CD4-positive, alpha-beta T cell treated with Interleukin-4 for 4 hours (primary cell): ENCODE measurements at regions not wholly inside any gene's neighbourhood (a gene's known extent, or its start where the extent isn't known, plus 50 kb on each side); places are given as distances from the start of the nearest gene placed in this dataset.

Experiments
- DNase-seq: peaks from one replicate; pipeline ENCODE4 v3.0.0-alpha.2; 2020

DNA sequence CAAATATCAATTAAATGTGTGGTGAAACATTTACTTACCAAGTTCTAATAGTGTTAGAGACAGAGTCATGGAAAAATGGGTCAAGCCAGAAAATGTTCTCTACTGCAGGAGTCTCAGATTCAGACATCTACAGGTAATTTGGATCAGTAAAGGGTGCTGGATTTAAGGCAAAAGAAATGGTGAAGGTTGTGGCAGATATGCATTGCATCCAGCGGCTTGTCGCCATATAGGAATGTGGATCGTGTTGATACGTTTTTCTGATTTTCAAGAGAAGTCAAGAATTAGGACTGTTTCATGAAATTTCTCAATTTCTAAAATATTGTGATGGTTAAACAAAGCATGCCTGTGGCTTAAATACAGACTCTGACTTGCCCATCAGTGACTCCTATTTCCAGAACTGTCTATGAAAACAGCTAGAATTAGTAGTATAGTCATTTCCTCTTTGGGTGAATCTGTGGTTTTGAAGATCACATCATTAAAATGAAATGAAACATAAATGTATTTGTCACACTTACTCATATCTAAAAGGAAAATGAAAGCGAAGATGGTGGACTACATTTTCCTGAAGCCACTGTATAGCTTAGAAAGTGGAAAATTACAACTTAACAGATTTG lies 110.1 kb upstream of the VEGFC start:
- DNase-seq, result no peak

DNA sequence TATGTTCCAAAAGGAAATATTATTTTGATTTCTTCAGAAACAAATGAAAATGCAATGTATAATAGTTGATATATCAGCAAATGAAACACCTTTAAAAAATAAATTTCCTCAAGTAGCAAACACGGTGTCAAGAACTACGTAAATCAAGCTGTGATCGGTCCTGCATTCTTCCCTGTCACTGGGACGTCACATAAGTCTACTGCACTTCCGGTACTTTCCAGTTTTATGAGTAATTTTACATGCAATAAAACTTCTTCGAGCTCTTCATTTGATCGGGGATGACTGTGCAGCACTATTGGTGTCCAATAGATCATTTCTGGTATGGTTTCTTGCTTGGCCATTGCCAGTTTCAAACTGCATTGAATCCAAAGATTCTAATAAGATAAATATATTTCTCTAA lies 114.0 kb upstream of the VEGFC start:
- DNase-seq, result no peak

- no peak for DNase-seq
These were observed 117.9 kb upstream of the VEGFC start for GRCh38 chr4:176910646-176911045.

- no peak for DNase-seq
These were observed 126.9 kb upstream of the VEGFC start for GRCh38 chr4:176919631-176920030.

GRCh38 chr4:176920694-176921093 lies 128.0 kb upstream of the VEGFC start:
- no peak for DNase-seq

DNA sequence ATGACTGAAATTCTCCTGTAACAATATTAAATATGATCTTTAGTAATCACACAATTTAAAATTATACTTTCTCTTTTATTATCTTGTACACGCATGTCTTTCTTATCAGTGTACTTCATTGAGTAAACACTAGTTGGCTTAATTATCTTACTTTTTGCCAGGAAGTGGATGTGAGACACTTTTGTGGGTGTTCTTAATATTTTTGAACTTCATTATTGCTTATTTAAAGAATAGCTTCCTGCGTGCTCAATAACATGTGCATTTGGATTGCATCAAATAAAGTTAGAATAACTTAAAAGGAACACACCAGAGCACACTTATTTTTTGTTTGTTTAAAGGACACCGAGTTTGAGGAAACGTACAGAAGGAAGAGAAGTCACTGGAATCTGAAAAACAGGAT lies 128.5 kb upstream of the VEGFC start:
- DNase-seq, result no peak

DNA sequence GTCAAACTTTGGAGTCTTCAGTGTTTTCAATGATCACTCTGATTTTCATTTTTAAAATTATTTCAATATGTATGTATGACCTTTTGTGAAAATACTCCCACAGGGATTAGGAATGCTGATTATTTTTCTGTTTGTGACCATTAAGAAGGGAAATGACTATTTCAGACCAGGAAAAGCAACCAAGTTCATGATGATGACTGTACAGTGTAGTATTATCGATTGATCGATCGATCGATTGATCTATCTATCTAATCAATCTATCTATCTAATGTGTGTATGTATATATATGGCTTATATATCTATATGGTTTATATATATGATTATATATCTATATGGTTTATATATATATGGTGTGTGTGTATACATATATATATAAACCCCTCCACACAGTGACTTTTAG lies 131.5 kb upstream of the VEGFC start:
- no peak for DNase-seq

DNA sequence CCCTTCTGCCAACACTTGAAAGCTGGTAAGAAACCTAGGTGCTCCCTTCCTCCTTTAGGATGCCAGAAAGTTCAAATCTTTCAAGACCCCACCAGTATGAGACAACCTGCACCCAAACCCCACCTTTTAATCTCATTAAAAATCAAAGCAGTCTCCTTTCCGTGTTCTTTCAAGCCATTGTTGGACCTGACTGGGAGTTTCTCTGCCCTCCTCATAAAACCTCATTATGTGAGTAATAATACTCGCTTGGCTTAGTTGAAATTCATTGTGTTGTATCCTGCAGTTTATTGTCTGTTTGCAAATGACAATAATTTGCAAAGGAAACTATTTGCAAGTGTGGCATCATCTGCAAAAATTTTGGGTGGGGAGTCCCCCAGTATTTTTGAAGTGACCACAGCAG lies 133.2 kb upstream of the VEGFC start:
- DNase-seq, result no peak

- DNase-seq, result no peak
These were observed 134.4 kb upstream of the VEGFC start for GRCh38 chr4:176927117-176927516.

DNA sequence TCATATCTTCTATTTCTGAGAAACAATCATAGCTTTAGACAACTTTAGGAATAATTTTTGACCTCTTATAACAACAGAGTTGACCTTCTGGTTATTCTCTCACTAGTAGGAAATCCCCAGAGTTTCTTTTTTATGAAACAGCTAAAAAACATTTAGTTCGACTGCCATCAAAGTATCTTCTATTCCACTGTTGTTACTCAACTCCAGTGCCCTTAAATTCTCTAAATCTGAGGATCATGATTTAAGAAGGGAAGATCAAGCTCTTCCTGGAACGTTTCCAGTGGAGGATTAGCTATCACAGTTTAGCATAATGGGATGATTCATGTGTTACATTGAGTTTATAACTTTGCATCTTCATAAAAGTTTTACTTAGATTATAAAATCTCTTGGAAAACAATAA lies 134.9 kb upstream of the VEGFC start:
- DNase-seq, result no peak

DNA sequence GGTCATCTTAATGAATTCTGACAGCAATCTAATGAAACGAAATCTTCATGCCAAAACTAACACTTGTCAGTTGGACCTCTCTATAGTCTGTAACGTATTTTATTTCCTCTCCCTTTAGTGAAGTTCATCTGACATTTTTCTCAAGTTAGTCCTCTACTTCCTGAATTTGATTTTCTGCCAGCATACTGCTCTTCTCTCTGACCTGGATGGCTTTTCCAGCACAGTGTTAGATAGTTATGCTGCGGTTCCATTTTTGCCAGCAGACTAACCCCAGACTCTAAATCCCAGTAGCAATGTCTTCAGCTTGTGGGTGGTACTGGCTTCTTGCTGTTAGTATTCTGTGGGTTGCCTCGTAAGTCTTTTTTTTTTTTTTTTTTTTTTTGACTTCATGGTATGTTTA lies 146.7 kb upstream of the VEGFC start:
- no peak for DNase-seq

GRCh38 chr4:176945334-176945733 lies 152.6 kb upstream of the VEGFC start:
- DNase-seq, result no peak

DNA sequence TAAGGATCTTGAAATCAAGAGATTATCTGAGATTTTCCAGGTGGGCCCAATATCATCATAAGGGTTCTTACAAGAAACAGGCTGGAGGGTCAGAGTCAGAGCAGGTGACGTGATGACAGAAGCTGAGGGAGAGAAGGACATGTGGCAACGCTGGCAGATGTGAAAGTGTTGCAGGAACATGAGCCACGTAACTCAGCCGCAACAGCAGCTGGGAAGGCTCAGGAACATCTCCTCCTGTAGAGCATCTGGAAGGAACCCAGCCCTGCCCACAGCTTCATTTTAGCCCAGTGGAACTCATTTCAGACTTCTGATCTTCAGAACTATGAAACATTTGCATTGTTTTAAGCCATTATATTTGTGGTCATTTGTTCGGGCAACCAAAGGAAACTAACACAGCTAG lies 156.3 kb upstream of the VEGFC start:
- DNase-seq, result no peak

GRCh38 chr4:176953021-176953420 lies 160.3 kb upstream of the VEGFC start:
- DNase-seq, result no peak

DNA sequence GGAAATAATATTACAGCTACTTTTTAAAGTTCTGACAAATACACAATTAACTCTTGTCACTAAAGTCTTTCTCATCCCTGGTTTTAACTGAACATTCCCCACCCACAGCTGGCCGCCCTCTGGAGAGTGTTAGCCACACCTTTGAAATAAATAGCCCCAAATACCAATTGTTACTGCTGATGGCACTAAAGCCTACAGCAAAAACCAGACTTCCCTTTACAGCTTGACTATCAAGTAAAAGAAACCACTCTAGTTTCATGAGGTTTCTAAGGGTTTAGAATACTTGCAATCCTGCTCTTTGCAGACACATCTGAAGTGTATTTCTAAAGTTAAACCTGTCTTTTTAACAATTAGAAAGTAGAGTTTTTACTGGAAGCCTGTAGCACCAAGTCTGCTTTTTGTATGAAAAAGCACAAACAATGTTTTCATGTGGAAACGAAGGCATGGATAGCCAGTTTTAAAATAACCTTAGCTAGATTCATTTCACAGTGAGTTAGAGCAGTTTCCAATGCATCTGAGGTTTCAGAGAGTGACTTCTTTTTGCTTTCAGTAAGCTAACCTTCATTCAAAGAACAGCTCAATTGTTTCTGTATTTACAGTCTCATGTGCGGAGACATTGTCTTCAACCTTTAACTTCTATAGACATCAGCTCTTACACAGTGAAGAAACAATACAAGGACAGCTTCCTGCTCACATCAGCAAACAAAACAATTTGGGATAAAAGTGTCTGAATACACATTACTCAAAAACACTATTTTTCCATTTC lies 164.8 kb upstream of the VEGFC start:
- no peak for DNase-seq

DNA sequence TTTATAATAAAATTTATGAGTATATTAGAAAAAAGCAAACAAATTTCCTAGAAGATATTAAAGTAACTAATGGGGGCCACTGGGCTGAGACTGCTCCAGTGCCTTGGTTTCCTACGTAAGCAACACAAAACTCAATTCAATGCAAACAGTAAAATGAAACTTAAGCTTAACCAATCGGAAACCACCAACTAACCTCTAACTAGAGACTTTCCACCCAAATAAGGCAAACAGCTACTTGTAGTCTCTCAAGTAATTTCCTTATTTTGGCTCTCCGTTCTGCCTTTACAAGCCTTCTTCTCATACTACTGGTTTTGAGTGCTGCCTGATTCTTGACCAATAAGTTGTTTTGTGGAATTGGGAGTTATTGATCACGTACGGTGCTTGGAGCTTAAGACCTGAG lies 167.3 kb upstream of the VEGFC start:
- DNase-seq, result no peak

GRCh38 chr4:176963121-176963520 lies 170.4 kb upstream of the VEGFC start:
- no peak for DNase-seq

DNA sequence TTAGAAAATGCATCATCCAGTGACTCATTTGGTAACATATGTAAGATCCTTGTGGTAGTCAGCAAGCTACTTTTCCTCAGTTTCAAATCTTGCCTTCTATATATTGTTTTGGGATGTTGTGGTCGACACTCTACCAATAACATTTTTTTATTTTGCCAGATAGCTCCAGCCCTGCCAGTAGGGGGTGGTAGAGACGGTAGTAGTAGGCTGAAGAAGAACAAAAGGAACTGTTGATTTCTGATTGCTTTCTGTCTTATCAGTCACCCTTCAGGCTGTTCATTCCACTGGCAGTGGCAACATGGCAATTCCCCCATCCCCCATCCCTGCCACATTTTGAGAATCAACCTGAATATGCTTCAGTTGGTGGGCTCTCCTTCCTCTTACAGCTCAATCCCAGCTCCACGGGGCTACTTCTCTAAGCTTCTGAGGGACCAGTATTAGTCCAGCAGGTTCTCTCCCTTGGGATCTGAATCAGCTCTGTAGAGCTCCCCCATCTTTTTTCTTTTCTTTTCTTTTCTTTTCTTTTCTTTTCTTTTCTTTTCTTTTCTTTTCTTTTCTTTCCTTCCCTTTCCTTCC lies 171.5 kb upstream of the VEGFC start:
- no peak for DNase-seq

- DNase-seq, result no peak
These were observed 174.9 kb upstream of the VEGFC start for GRCh38 chr4:176967586-176967985.

- no peak for DNase-seq
These were observed 175.4 kb upstream of the VEGFC start for GRCh38 chr4:176968094-176968493.

GRCh38 chr4:176969011-176969410 lies 176.3 kb upstream of the VEGFC start:
- DNase-seq, result no peak

GRCh38 chr4:176970853-176971252 lies 178.1 kb upstream of the VEGFC start:
- no peak for DNase-seq

DNA sequence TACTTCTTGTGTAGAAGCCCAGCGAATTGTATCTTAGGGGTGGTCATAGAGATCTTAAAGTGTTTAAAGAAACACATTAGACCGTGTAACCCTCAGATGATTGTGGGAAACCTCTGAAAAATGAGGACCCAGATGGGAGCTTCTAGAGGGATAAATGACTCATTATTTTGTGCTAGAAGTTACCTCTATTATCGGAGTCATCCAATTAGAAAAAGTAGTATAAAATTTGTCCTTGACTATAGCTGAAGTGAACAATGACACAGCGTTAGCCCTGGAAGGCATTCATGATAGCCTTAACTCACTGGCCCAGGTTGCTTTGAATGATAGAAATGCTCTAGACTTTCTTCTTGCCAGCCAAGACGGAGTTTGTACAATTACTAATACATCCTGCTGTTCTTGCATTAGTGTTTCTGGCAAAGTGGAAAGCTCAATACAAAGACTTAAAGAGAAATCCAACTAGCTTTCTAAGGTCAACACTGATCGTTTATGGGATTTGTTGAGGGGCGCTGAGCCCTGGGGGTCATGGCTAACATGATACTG lies 178.9 kb upstream of the VEGFC start:
- no peak for DNase-seq

DNA sequence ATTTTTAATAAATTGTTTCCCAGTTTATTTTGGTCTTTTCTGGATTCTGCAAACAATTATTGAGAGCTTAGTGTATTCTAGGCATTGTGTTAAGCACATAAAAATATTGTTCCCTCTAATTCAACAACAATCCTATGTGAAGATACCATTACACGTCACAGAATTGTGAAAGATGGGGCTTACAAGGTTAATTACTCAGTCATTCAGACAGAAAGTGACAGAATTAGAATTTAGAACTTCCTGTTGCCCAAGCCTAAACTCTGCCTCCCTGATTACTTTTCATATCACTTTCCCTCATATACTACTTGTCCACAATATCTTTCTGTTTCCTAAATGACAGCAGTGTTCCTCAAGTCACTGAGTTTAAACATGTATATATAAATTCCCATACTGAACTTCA lies 186.7 kb upstream of the VEGFC start:
- DNase-seq, result no peak
